ENCODE measurements at regions not wholly inside any gene's neighbourhood (a gene's known extent, or its start where the extent isn't known, plus 50 kb on each side); places are given as distances from the start of the nearest gene placed in this dataset.
"Not testable (repeated sequence)": the region's sequence is repeated elsewhere in the genome, so short reads cannot be mapped to it uniquely, and the experiment has no call there.

GRCh38 chr13:61672756-61673155 is 257.1 kb upstream of the PCDH20 start:
- intact Hi-C loops (cut with micrococcal nuclease): no loop called here

GRCh38 chr13:61670384-61671161 is 254.9 kb upstream of the PCDH20 start:
- intact Hi-C loops (cut with micrococcal nuclease): no loop called here

- intact Hi-C loops (cut with micrococcal nuclease): no loop called here
These were observed 249.4 kb upstream of the PCDH20 start for GRCh38 chr13:61664801-61665705.

- intact Hi-C loops (cut with micrococcal nuclease): no loop called here
These were observed 238.8 kb upstream of the PCDH20 start for GRCh38 chr13:61654481-61654880.

GRCh38 chr13:61648547-61648946 is 232.9 kb upstream of the PCDH20 start:
- intact Hi-C loops (cut with micrococcal nuclease): no loop called here

- intact Hi-C loops (cut with micrococcal nuclease): no loop called here
These were observed 196.5 kb upstream of the PCDH20 start for GRCh38 chr13:61612192-61612591.

GRCh38 chr13:61608138-61608537 is 192.5 kb upstream of the PCDH20 start:
- intact Hi-C loops (cut with micrococcal nuclease): no loop called here

GRCh38 chr13:61600360-61601033 is 184.8 kb upstream of the PCDH20 start:
- intact Hi-C loops (cut with micrococcal nuclease): no loop called here

- intact Hi-C loops (cut with micrococcal nuclease): no loop called here
These were observed 176.8 kb upstream of the PCDH20 start for GRCh38 chr13:61592489-61592888.

GRCh38 chr13:61575973-61576372 is 160.3 kb upstream of the PCDH20 start:
- intact Hi-C loops (cut with micrococcal nuclease): no loop called here

GRCh38 chr13:61563645-61564044 is 148.0 kb upstream of the PCDH20 start:
- intact Hi-C loops (cut with micrococcal nuclease): no loop called here

- intact Hi-C loops (cut with micrococcal nuclease): no loop called here
These were observed 131.3 kb upstream of the PCDH20 start for GRCh38 chr13:61546911-61547310.

- intact Hi-C loops (cut with micrococcal nuclease): no loop called here
These were observed 130.8 kb upstream of the PCDH20 start for GRCh38 chr13:61546413-61546812.

GRCh38 chr13:61536433-61536832 is 120.8 kb upstream of the PCDH20 start:
- intact Hi-C loops (cut with micrococcal nuclease): no loop called here

GRCh38 chr13:61531383-61532065 is 115.9 kb upstream of the PCDH20 start:
- intact Hi-C loops (cut with micrococcal nuclease): no loop called here

- intact Hi-C loops (cut with micrococcal nuclease): not testable (repeated sequence)
These were observed 103.6 kb upstream of the PCDH20 start for GRCh38 chr13:61519214-61519613.

- intact Hi-C loops (cut with micrococcal nuclease): no loop called here
These were observed 93.3 kb upstream of the PCDH20 start for GRCh38 chr13:61508936-61509335.

- intact Hi-C loops (cut with micrococcal nuclease): no loop called here
These were observed 84.5 kb upstream of the PCDH20 start for GRCh38 chr13:61500176-61500575.

GRCh38 chr13:61495648-61496047 is 80.0 kb upstream of the PCDH20 start:
- intact Hi-C loops (cut with micrococcal nuclease): no loop called here

- intact Hi-C loops (cut with micrococcal nuclease): not testable (repeated sequence)
These were observed 77.9 kb upstream of the PCDH20 start for GRCh38 chr13:61493556-61493955.

GRCh38 chr13:61486496-61486895 is 70.8 kb upstream of the PCDH20 start:
- intact Hi-C loops (cut with micrococcal nuclease): no loop called here

All from T-helper 1 cell treated with Interleukin-12 subunit alpha and Interleukin-12 subunit beta and Interleukin-4 antibody, amounts not matched to agents 30 ng/mL and 1 ng/mL, for 36 hours (primary cell).